Fibroblast of the aortic adventitia (primary cell): ENCODE measurements at regions not wholly inside any gene's neighbourhood (a gene's known extent, or its start where the extent isn't known, plus 50 kb on each side); places are given as distances from the start of the nearest gene placed in this dataset.
A peak's percentile ranks its signal among the peaks of the same experiment; 100 is the strongest.

ENCODE experiments used
- DNase-seq: peaks from one replicate; pipeline ENCODE4 v3.0.0-alpha.2; 2010; ENCODE audit warnings: low read depth
- H3K4me3 ChIP-seq: 2 replicates; pipeline ENCODE4 v1.5.1; 2011; ENCODE audit warnings: low read depth, mild to moderate bottlenecking, control low read depth, low read length, moderate library complexity
- TF ChIP-seq, protein P1 (sequence below): IDR thresholded peaks from 2 replicates; pipeline ENCODE4 v1.5.1; 2011; ENCODE audit warnings: mild to moderate bottlenecking, low read length, control low read depth, inconsistent platforms; ENCODE audit not compliant: insufficient read depth

DNA sequence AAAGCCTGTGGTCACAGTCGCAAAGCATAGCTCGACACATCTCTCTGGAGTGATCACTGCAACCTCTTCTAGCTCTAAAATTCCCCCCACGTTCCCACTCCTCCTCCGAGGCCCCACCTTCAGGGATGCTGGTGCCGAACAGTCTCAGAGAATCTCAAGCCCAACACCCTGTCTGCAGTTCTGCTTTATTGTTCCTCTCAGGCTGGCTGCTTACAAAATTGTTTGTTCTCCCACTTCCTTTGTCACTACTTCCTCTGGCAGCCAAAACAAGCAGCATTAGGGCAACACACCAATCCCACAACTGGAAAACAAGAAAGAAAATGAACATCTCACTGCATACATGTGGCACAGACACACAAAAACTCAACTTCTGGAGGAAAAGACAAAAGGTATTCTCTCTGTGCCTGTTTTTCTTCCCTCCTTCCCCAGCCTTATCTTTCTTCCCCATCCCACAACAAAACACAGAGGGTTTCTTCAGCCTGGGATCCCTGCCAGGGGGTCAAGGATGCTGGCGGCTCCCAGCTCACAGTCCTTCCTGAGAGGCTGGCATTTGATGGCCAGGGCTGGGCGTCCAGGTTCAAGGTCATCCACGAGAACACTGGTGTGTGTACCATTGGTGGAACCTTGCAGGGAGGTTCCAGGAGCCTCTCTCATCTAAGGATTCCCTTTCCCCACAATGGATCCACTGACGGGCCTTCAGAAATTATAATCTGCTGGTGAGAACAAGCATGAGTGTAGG, 108.4 kb downstream of the TMCO5A start:
- no peak overlapping the region for H3K4me3 ChIP-seq
- no peak for DNase-seq
- TF ChIP-seq, protein P1, sequence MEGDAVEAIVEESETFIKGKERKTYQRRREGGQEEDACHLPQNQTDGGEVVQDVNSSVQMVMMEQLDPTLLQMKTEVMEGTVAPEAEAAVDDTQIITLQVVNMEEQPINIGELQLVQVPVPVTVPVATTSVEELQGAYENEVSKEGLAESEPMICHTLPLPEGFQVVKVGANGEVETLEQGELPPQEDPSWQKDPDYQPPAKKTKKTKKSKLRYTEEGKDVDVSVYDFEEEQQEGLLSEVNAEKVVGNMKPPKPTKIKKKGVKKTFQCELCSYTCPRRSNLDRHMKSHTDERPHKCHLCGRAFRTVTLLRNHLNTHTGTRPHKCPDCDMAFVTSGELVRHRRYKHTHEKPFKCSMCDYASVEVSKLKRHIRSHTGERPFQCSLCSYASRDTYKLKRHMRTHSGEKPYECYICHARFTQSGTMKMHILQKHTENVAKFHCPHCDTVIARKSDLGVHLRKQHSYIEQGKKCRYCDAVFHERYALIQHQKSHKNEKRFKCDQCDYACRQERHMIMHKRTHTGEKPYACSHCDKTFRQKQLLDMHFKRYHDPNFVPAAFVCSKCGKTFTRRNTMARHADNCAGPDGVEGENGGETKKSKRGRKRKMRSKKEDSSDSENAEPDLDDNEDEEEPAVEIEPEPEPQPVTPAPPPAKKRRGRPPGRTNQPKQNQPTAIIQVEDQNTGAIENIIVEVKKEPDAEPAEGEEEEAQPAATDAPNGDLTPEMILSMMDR, result no peak

DNA sequence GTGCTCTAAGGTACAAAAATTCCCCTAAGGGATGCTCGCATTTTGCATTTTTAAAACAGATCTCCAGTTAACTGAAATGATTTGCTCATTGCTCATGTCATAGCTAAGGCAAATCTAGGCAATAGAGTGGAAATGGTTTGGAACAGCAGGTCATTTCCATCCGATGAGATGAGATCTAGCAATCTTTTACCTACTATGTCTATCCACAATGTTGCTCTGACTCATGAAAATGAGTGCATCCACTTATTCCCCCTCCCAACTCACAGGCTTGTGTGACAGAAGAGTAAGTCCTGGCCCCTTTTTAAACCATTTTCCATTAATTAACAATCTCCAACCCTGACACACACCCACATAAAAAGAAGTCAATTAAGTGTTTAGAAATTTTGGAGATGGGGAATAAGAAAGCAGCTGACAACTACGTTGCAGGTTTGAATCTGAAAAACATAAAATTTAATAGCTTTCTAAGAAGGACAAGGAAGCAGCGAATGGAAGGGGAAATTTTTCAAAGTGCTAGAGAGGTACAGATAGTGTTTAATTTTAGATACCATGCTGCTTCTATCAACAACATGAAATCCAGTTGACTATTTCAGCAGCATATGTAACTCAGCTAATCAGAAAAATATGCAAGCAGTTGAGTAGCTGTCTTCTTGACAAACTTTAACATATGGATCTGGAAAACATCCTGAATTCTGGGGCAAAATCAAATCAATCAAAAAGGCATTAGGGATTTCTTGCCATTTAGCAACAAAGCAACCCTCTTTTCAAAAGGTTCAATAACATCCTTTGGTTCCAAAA, 112.0 kb downstream of the TMCO5A start:
- TF ChIP-seq, protein P1, result no peak
- DNase-seq, result no peak
- no peak overlapping the region for H3K4me3 ChIP-seq

DNA sequence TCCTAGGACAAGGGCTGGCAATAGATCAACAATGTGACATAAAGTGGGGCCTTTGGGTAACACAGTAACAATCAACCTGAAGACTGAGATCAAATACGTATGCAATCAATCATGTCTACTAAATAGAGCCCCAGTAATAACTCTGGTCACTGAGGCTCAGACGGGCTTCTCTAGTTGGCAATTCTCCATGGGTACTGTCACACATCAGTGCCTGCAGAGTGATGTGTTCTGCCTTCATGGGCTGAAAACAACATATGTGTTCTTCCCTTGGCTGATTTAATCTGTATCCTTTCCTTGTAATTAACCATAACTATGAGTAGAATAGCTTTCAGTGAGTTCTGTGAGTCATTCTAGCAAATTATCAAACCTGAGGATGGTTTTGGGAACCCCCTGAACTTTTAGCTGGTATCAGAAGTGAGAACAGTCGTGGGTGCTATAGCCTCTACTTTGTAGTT, 113.6 kb downstream of the TMCO5A start:
- no peak for DNase-seq
- TF ChIP-seq, protein P1, result no peak
- no peak overlapping the region for H3K4me3 ChIP-seq

DNA sequence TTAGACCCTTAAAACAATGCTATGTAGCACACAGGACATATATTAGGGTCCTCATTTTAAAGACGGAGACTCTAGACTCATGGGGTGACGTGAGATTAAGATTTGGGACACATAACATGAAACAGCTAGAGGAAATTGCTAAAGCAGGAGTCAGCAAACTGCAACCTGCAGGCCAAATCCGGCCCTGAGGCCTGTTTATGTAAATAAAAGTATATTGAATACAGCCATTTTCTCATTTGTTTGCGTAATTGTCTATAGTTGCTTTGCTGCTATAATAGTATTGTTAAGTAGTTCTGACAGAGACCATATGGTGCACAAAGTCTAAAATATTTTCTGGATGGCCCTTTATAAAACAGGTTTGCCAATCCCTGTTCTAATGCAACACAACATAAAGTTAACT, 115.5 kb downstream of the TMCO5A start:
- DNase-seq, result no peak
- TF ChIP-seq, protein P1, result no peak
- no peak overlapping the region for H3K4me3 ChIP-seq

DNA sequence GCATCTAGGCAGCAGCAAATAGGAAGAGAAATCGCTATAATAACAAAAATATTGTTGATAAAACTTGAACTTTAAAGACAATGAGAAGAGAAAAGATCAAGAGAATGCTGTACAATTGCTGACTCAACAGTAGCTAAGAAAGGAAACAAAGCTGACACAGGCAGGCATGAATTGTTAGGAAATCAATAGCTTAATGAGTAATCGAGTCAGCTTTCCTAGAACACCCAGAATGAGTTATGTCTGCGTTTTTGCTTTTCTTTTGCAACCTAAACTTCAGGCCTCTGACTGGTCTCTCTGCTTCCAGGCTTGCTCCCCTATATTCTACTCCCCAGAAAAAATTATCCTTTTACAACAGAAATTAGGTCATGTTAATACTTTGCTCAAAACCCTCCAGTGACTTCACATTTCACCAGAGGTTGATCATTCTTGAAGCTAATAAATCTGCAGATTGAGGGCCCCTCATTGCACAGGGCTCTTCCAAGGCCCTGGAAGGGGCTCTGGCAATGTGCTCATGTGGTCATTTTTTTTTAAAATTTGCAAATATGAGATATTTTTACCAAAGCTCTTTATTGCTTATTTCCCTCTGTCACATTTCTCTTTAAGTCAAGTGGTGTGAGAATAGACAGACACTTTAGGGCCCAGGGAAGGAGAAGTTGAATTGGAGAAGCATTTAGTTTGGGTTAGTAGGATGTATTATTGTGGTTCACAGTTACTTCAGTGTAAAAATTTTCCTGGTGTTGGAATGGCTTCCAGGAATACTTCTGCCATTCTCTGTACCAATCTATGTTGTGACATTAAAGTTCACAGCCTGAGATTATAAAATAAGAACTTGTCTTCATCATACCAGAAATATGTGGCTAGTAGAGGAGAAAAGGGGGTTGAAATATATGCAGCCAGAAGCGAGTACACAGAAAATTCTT, 116.3 kb downstream of the TMCO5A start:
- TF ChIP-seq, protein P1, result no peak
- peak; percentile 72 for DNase-seq
- H3K4me3 ChIP-seq, result no peak overlapping the region

DNA sequence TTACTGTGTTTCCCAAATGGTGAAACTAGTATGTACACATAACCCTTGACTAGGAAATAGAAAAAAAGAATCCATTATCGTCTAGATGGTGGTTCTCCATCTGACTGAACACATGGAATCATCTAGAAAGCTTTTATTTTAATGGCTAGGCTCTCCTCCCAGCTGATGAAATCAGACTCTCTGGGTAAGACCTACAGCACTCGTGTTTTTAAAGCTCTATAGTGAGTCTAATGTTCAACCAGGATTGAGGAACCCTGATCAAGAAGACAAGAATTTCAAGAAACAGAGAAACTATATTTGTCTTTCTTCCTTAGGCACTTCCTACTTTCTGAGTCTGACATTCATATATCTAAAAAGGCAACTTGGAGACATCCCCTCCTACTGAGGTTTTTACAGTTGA, 118.8 kb downstream of the TMCO5A start:
- no peak overlapping the region for H3K4me3 ChIP-seq
- TF ChIP-seq, protein P1, result no peak
- DNase-seq, result no peak
